ENCODE measurements at regions not wholly inside any gene's neighbourhood (a gene's known extent, or its start where the extent isn't known, plus 50 kb on each side); places are given as distances from the start of the nearest gene placed in this dataset.

- TF ChIP-seq, protein P1, sequence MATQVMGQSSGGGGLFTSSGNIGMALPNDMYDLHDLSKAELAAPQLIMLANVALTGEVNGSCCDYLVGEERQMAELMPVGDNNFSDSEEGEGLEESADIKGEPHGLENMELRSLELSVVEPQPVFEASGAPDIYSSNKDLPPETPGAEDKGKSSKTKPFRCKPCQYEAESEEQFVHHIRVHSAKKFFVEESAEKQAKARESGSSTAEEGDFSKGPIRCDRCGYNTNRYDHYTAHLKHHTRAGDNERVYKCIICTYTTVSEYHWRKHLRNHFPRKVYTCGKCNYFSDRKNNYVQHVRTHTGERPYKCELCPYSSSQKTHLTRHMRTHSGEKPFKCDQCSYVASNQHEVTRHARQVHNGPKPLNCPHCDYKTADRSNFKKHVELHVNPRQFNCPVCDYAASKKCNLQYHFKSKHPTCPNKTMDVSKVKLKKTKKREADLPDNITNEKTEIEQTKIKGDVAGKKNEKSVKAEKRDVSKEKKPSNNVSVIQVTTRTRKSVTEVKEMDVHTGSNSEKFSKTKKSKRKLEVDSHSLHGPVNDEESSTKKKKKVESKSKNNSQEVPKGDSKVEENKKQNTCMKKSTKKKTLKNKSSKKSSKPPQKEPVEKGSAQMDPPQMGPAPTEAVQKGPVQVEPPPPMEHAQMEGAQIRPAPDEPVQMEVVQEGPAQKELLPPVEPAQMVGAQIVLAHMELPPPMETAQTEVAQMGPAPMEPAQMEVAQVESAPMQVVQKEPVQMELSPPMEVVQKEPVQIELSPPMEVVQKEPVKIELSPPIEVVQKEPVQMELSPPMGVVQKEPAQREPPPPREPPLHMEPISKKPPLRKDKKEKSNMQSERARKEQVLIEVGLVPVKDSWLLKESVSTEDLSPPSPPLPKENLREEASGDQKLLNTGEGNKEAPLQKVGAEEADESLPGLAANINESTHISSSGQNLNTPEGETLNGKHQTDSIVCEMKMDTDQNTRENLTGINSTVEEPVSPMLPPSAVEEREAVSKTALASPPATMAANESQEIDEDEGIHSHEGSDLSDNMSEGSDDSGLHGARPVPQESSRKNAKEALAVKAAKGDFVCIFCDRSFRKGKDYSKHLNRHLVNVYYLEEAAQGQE (IDR thresholded peaks at IDR 0.05; ENCODE audit: insufficient read depth in 1 of 2, low read depth in 2 of 2, low read length in 2 of 2): no peak
Observed at GRCh38 chr2:7972670-7973069, 709.2 kb upstream of the ID2 start.

GRCh38 chr2:7973801-7974480, 707.9 kb upstream of the ID2 start:
- TF ChIP-seq POLR2AphosphoS5 (IDR thresholded peaks at IDR 0.05; ENCODE audit: low read depth, low read length): no peak
- TF ChIP-seq, protein P1 (IDR thresholded peaks at IDR 0.05; ENCODE audit: insufficient read depth in 1 of 2, low read depth in 2 of 2, low read length in 2 of 2): no peak

- TF ChIP-seq, protein P1 (IDR thresholded peaks at IDR 0.05; ENCODE audit: insufficient read depth in 1 of 2, low read depth in 2 of 2, low read length in 2 of 2): no peak
- no peak for TF ChIP-seq FOXP2 (optimal IDR thresholded peaks at IDR 0.05; ENCODE audit: borderline replicate concordance, extremely low read depth, extremely low read length, insufficient read depth)
- no peak for TF ChIP-seq POLR2AphosphoS5 (IDR thresholded peaks at IDR 0.05; ENCODE audit: low read depth, low read length)
- TF ChIP-seq TAF1 (IDR thresholded peaks at IDR 0.05; ENCODE audit: borderline replicate concordance, insufficient read depth, low read length): no peak
- TF ChIP-seq SIN3A (IDR thresholded peaks at IDR 0.05; ENCODE audit: borderline replicate concordance, insufficient read depth, low read length): no peak
Observed at GRCh38 chr2:7974936-7975335, 706.9 kb upstream of the ID2 start.

GRCh38 chr2:7976206-7976605, 705.6 kb upstream of the ID2 start:
- TF ChIP-seq POLR2AphosphoS5 (IDR thresholded peaks at IDR 0.05; ENCODE audit: low read depth, low read length) (no peak), SIN3A (IDR thresholded peaks at IDR 0.05; ENCODE audit: borderline replicate concordance, insufficient read depth, low read length) (no peak), TAF1 (IDR thresholded peaks at IDR 0.05; ENCODE audit: borderline replicate concordance, insufficient read depth, low read length) (no peak), FOXP2 (optimal IDR thresholded peaks at IDR 0.05; ENCODE audit: borderline replicate concordance, extremely low read depth, extremely low read length, insufficient read depth) (no peak)
- TF ChIP-seq, protein P1 (IDR thresholded peaks at IDR 0.05; ENCODE audit: insufficient read depth in 1 of 2, low read depth in 2 of 2, low read length in 2 of 2): no peak

- no peak for TF ChIP-seq SIN3A (IDR thresholded peaks at IDR 0.05; ENCODE audit: borderline replicate concordance, insufficient read depth, low read length)
- TF ChIP-seq, protein P1 (IDR thresholded peaks at IDR 0.05; ENCODE audit: insufficient read depth in 1 of 2, low read depth in 2 of 2, low read length in 2 of 2): no peak
- TF ChIP-seq POLR2AphosphoS5 (IDR thresholded peaks at IDR 0.05; ENCODE audit: low read depth, low read length): no peak
- TF ChIP-seq TAF1 (IDR thresholded peaks at IDR 0.05; ENCODE audit: borderline replicate concordance, insufficient read depth, low read length): no peak
- TF ChIP-seq FOXP2 (optimal IDR thresholded peaks at IDR 0.05; ENCODE audit: borderline replicate concordance, extremely low read depth, extremely low read length, insufficient read depth): no peak
Observed at GRCh38 chr2:7977981-7978380, 703.9 kb upstream of the ID2 start.
